ENCODE measurements at regions not wholly inside any gene's neighbourhood (a gene's known extent, or its start where the extent isn't known, plus 50 kb on each side); places are given as distances from the start of the nearest gene placed in this dataset.

DNA sequence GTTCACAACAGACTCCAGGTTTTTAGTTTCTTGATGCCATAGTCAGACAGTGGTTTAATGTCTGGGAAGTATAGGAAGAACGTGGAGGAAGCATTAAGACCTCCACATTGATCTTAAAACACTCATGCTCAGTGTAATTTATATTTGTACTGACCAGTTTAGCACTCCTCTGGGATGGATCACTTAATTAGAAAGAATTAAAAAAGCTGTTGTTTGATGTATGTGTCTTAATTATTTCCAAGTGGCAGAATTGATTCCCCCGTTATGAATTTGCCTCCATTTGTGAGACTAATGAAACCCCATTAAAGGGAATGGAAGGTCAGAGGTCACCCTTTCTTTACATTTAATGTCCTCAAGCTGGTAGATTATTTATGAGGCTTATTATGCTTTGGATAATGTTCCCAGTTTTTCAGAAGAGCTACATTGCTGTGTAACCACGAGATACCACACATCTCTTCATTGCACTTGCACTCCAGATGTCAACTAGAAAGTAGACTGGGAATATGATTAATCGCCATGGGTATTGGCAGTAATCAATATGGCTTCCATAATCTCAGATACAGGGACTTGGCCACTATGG lies 270.0 kb upstream of the JAG1 start:
- Histone ChIP-seq H3K4me3 (no peak overlapping the region), H3K9me3 (no peaks in the 10 kb centered on the region), H3K36me3 (no peaks in the 10 kb centered on the region), H3K4me1 (no peaks in the 10 kb centered on the region), H3K27me3 (no peaks in the 10 kb centered on the region), H3K27ac (no peak overlapping the region)
- DNase-seq = no peak
- TF ChIP-seq, protein P1, sequence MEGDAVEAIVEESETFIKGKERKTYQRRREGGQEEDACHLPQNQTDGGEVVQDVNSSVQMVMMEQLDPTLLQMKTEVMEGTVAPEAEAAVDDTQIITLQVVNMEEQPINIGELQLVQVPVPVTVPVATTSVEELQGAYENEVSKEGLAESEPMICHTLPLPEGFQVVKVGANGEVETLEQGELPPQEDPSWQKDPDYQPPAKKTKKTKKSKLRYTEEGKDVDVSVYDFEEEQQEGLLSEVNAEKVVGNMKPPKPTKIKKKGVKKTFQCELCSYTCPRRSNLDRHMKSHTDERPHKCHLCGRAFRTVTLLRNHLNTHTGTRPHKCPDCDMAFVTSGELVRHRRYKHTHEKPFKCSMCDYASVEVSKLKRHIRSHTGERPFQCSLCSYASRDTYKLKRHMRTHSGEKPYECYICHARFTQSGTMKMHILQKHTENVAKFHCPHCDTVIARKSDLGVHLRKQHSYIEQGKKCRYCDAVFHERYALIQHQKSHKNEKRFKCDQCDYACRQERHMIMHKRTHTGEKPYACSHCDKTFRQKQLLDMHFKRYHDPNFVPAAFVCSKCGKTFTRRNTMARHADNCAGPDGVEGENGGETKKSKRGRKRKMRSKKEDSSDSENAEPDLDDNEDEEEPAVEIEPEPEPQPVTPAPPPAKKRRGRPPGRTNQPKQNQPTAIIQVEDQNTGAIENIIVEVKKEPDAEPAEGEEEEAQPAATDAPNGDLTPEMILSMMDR (IDR thresholded peaks at IDR 0.05) = no peak
- TF ChIP-seq POLR2A (IDR thresholded peaks at IDR 0.05) = no peak
- intact Hi-C loops (cut with DNase I; ENCODE audit: low total_unique reads) = no loop called here

DNA sequence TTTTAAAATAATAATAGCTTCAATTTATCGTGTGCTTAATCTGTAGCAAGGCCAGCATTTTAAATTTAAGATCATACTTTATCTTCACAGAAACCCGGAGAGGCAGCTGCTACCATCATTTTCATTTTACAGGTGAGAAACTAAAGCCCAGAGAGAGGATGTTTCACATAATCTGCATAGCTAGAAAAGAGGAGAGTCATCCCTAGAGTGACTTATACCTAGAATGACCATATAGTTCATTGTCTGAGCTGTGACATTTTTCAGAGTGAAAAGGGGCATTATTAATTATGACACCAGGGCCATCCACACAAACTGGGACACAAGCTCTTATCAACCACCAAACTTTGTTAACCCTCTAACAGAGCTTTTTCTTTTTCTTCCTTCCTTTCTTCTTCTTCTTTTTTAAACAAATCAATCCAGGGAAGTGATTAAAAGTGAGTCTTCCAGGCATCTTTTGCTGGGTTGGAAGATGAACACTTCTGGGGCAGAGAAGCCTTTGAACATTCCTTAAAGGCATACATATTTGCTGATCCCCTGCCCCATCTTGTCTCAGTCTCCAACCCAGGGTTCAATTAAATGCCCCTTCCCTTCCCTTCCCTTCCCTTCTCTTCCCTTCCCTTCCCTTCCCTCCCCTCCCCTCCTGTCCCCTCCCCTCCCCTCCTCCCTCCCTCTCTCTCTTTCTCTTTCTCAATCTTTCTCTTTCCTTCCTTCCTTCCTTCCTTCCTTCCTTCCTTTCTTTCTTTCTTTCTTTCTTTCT lies 272.5 kb upstream of the JAG1 start:
- H3K9me3 ChIP-seq = no peaks in the 10 kb centered on the region
- intact Hi-C loops (cut with DNase I; ENCODE audit: low total_unique reads) = no loop called here
- H3K27me3 ChIP-seq = no peaks in the 10 kb centered on the region
- no peaks in the 10 kb centered on the region for H3K4me1 ChIP-seq
- H3K36me3 ChIP-seq = no peaks in the 10 kb centered on the region
- H3K4me3 ChIP-seq = no peak overlapping the region
- no peak overlapping the region for H3K27ac ChIP-seq
- DNase-seq = no peak
- no peak for TF ChIP-seq POLR2A (IDR thresholded peaks at IDR 0.05)
- TF ChIP-seq, protein P1 (IDR thresholded peaks at IDR 0.05) = no peak

DNA sequence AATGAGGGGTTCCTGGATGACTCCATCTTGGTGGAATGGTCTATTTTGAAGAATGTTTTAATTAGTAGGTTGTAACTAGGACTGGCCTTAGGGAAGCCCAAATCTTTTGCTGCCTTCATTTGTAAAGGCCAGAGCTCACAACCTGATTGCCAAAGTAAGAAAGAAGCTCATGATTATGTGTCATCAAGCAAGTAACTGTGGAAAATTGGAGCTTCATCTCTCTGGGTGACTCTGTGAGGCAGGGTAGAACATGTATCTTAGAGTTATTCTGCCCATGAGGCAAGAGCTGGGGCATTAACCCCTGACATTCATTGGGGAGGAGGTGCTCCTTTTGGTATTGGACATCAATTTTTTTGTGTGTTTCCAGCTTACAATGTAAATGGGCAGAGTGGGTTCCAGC lies 273.9 kb upstream of the JAG1 start:
- no peak for DNase-seq
- Histone ChIP-seq H3K9me3 (no peaks in the 10 kb centered on the region), H3K27ac (no peak overlapping the region), H3K27me3 (no peaks in the 10 kb centered on the region), H3K36me3 (no peaks in the 10 kb centered on the region), H3K4me1 (no peaks in the 10 kb centered on the region), H3K4me3 (no peak overlapping the region)
- TF ChIP-seq POLR2A (IDR thresholded peaks at IDR 0.05) = no peak
- TF ChIP-seq, protein P1 (IDR thresholded peaks at IDR 0.05) = no peak
- intact Hi-C loops (cut with DNase I; ENCODE audit: low total_unique reads) = no loop called here

DNA sequence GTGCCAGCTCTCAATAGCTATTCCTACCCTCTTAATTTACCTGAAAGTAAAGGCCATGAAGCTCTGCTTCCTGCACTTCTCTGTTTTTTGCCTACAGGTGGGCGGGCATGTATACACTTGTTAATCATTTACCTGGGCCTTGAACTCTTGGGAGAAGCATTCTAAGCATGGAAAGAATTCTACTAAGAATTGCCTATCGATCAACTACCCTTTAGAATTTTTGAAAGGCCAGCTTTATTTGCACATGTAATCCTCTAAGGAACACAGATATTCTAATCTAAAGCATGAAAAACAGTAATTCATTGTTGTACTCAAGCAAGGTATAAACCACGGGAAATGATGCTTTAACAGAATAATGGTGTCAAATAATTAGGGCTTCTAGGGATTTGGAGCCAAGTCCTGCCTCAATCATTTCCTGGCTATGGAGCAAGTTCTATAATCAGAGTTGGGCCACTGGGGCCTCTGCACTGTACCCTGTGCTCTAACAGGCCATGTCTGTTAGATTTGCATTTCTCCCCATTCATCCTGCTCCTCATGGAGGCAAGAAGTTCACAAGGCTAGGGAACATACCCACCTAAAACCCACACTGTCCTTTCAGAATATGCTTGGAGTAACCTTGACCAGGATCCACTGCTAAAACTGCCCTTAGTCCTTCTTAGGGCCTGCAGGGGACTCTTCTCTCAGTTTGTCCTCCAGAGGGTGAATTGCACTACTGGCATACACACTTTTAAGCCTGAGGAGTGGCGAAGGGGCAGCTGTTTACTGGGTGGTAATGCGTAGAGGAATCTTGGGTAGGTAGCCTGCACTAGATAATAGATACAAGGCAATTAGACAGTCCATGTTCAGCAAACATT lies 276.4 kb upstream of the JAG1 start:
- intact Hi-C loops (cut with DNase I; ENCODE audit: low total_unique reads) = no loop called here
- TF ChIP-seq, protein P1 (IDR thresholded peaks at IDR 0.05) = no peak
- TF ChIP-seq POLR2A (IDR thresholded peaks at IDR 0.05) = no peak
- no peaks in the 10 kb centered on the region for H3K9me3 ChIP-seq
- no peaks in the 10 kb centered on the region for H3K27me3 ChIP-seq
- H3K4me1 ChIP-seq = no peaks in the 10 kb centered on the region
- H3K36me3 ChIP-seq = no peaks in the 10 kb centered on the region
- no peak for DNase-seq
- no peak overlapping the region for H3K4me3 ChIP-seq
- H3K27ac ChIP-seq = no peak overlapping the region

DNA sequence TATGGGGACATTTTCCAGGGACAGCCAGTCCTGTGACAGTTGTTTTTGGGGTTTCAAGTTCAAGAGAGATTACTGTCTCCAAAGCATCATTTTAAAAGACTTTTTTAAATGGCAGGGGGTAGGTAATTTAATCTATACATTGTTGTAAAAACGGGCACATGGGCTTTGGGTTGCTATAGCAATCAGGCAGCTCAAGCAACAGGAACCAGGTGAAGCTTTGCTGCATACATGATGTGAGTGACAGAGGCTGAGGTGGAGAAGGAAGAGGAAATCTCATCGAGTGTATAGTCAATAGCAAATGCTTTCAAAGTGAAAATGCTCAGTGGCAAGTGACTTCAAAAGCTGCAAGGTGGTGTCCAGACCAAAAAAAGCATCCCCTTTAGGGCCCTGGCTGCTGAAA lies 277.4 kb upstream of the JAG1 start:
- no peak for DNase-seq
- no peaks in the 10 kb centered on the region for H3K27me3 ChIP-seq
- H3K4me1 ChIP-seq = no peaks in the 10 kb centered on the region
- H3K4me3 ChIP-seq = no peak overlapping the region
- TF ChIP-seq, protein P1 (IDR thresholded peaks at IDR 0.05) = no peak
- no peak for TF ChIP-seq POLR2A (IDR thresholded peaks at IDR 0.05)
- no peak overlapping the region for H3K27ac ChIP-seq
- H3K36me3 ChIP-seq = no peaks in the 10 kb centered on the region
- intact Hi-C loops (cut with DNase I; ENCODE audit: low total_unique reads) = no loop called here
- no peaks in the 10 kb centered on the region for H3K9me3 ChIP-seq

Data from uterus (tissue), 3 donors.